PC-3 (cell line): ENCODE measurements at regions not wholly inside any gene's neighbourhood (a gene's known extent, or its start where the extent isn't known, plus 50 kb on each side); places are given as distances from the start of the nearest gene placed in this dataset.
A peak's percentile ranks its signal among the peaks of the same experiment; 100 is the strongest.

Source experiments
- ATAC-seq: fragments of 200-7000 bp; cut with Tn5 transposase; 2 replicates; pipeline ENCODE4 v1.9.1; 2020; ENCODE audit warnings: mild to moderate bottlenecking, moderate library complexity
- BruUV-seq: library from RNA; stranded (reverse); fragments of 400-500 nt; replicated peaks from 2 replicates; lab custom pipeline; 2021; lab: Mats Ljungman, UMichigan
- CTCF ChIA-PET: fragments of 300-600 bp; sonication (Branson Sonifier 250); formaldehyde crosslinking; loops from one replicate; lab custom pipeline; 2022; ENCODE audit warnings: antibody characterized with exemption; lab: Charles Lee
- POLR2A ChIA-PET: fragments of 300-600 bp; sonication (Branson Sonifier 250); formaldehyde crosslinking; loops from one replicate; lab custom pipeline; 2022; ENCODE audit warnings: antibody characterized with exemption; ENCODE audit not compliant: unreplicated experiment; lab: Charles Lee
- DNase-seq: peaks from one replicate; pipeline ENCODE4 v3.0.0-alpha.2; 2015
- H2AFZ ChIP-seq: fragments of 300-600 bp; sonication (generic); 2 replicates; pipeline ENCODE4 v1.6.0; 2016; ENCODE audit warnings: antibody characterized with exemption, low read length
- H3F3A ChIP-seq: fragments of 300-600 bp; sonication (generic); one replicate; pipeline ENCODE4 v1.6.0; 2017; ENCODE audit warnings: antibody characterized with exemption, low read length, control low read depth, mild to moderate bottlenecking; ENCODE audit not compliant: unreplicated experiment
- H3K27ac ChIP-seq: fragments of 300-600 bp; sonication (generic); 2 replicates; pipeline ENCODE4 v1.5.1; 2016; ENCODE audit warnings: mild to moderate bottlenecking, low read length
- H3K27me3 ChIP-seq: fragments of 300-600 bp; sonication (generic); 2 replicates; pipeline ENCODE4 v1.6.1; 2016; ENCODE audit warnings: low read length, mixed read lengths
- H3K36me3 ChIP-seq: fragments of 300-600 bp; sonication (generic); 2 replicates; pipeline ENCODE4 v1.6.1; 2016; ENCODE audit warnings: low read depth, mixed run types, low read length, mixed read lengths
- H3K4me1 ChIP-seq: fragments of 300-600 bp; sonication (generic); 2 replicates; pipeline ENCODE4 v1.5.1; 2016; ENCODE audit warnings: low read length; ENCODE audit not compliant: insufficient read depth
- H3K4me2 ChIP-seq: fragments of 300-600 bp; sonication (generic); 2 replicates; pipeline ENCODE4 v1.6.0; 2016; ENCODE audit warnings: low read length
- H3K4me3 ChIP-seq: fragments of 300-600 bp; sonication (generic); 2 replicates; pipeline ENCODE4 v1.5.1; 2016; ENCODE audit warnings: mild to moderate bottlenecking, low read length, mixed read lengths
- H3K79me2 ChIP-seq: fragments of 300-600 bp; sonication (generic); 2 replicates; pipeline ENCODE4 v1.6.1; 2017; ENCODE audit warnings: low read length, mixed read lengths
- H3K9ac ChIP-seq: fragments of 300-600 bp; sonication (generic); 2 replicates; pipeline ENCODE4 v1.6.0; 2016; ENCODE audit warnings: mild to moderate bottlenecking, low read length
- H3K9me2 ChIP-seq: fragments of 300-600 bp; sonication (generic); replicated peaks from 2 replicates; pipeline ENCODE4 v1.6.1; 2016; ENCODE audit warnings: mixed run types, low read length, mixed read lengths
- H3K9me3 ChIP-seq: fragments of 300-600 bp; sonication (generic); 2 replicates; pipeline ENCODE4 v1.6.1; 2016; ENCODE audit warnings: low read length, mixed read lengths
- H4K20me1 ChIP-seq: fragments of 300-600 bp; sonication (generic); 2 replicates; pipeline ENCODE4 v1.6.1; 2016; ENCODE audit warnings: low read length, mixed read lengths
- EZH2 ChIP-seq: fragments of 300-600 bp; sonication (generic); IDR thresholded peaks from one replicate; pipeline ENCODE4 v1.6.1; 2017; ENCODE audit warnings: antibody characterized with exemption, mild to moderate bottlenecking, low read length; ENCODE audit not compliant: unreplicated experiment
- EZH2phosphoT487 ChIP-seq: fragments of 300-600 bp; sonication (generic); IDR thresholded peaks from 2 replicates; pipeline ENCODE4 v1.6.1; 2018; ENCODE audit warnings: mild to moderate bottlenecking, antibody characterized with exemption, low read length, borderline replicate concordance
- intact Hi-C: fragments of 100-400 bp; cut with micrococcal nuclease; formaldehyde crosslinking; loops from 2 replicates; pipeline ENCODE4 v1.9.0; 2023
- TF ChIP-seq, protein P1 (sequence below): fragments of 300-600 bp; sonication (generic); conservative IDR thresholded peaks from 2 replicates; pipeline ENCODE4 v1.5.1; 2017; ENCODE audit warnings: antibody characterized with exemption, low read depth, mild to moderate bottlenecking, low read length

DNA sequence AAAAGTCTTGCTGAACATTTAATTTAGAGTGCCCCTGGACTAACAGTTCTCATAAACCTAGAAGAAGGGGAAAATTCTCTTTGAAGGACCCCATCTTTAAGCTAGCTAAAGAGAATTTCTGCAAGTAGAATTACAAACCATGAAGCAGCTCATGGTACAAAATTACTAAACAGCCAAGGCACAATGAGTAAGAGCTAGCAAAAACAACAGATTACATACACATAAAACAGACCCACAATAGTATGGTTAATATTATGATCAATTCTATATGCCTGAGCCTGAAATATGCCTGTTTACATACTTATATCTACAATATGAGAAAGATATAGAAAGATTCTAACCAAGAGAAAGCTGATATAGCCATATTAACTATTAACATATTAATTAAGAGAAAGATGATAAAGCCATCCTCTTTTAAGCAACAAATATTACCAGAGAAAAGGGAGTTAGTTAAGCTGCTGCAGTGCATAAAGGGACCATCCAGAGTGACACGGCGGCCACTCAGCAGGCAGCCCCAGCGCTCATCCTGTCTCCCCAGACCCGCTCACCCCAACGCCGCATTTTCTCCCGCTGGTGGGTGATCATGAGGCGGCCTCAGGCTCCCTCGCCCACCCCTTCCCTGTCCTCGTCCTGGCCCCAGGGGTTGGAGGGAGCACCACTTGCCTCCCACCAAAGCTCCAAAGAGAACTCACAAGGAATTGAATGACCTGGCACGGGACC lies 98.4 kb upstream of the CARMIL1 start:
- Histone ChIP-seq H3K27me3 (no peaks in the 10 kb centered on the region), H3K9ac (no peak overlapping the region), H3K4me1 (peaks cover 26% of the 10 kb centered on the region), H3K36me3 (no peaks in the 10 kb centered on the region), H3F3A (no peaks in the 10 kb centered on the region), H4K20me1 (no peaks in the 10 kb centered on the region), H3K9me2 (no peaks in the 10 kb centered on the region), H3K9me3 (no peaks in the 10 kb centered on the region), H3K4me3 (no peak overlapping the region), H3K79me2 (no peaks in the 10 kb centered on the region), H3K4me2 (no peak overlapping the region), H2AFZ (no peak overlapping the region), H3K27ac (no peak overlapping the region)
- TF ChIP-seq, protein P1, sequence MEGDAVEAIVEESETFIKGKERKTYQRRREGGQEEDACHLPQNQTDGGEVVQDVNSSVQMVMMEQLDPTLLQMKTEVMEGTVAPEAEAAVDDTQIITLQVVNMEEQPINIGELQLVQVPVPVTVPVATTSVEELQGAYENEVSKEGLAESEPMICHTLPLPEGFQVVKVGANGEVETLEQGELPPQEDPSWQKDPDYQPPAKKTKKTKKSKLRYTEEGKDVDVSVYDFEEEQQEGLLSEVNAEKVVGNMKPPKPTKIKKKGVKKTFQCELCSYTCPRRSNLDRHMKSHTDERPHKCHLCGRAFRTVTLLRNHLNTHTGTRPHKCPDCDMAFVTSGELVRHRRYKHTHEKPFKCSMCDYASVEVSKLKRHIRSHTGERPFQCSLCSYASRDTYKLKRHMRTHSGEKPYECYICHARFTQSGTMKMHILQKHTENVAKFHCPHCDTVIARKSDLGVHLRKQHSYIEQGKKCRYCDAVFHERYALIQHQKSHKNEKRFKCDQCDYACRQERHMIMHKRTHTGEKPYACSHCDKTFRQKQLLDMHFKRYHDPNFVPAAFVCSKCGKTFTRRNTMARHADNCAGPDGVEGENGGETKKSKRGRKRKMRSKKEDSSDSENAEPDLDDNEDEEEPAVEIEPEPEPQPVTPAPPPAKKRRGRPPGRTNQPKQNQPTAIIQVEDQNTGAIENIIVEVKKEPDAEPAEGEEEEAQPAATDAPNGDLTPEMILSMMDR: no peak
- TF ChIP-seq EZH2 (no peak), EZH2phosphoT487 (no peak)
- ChIA-PET POLR2A (no interaction called here), CTCF (no interaction called here)
- BruUV-seq: no TSS peak
- DNase-seq (no peak), ATAC-seq (no peak)
- intact Hi-C loops: no loop called here

DNA sequence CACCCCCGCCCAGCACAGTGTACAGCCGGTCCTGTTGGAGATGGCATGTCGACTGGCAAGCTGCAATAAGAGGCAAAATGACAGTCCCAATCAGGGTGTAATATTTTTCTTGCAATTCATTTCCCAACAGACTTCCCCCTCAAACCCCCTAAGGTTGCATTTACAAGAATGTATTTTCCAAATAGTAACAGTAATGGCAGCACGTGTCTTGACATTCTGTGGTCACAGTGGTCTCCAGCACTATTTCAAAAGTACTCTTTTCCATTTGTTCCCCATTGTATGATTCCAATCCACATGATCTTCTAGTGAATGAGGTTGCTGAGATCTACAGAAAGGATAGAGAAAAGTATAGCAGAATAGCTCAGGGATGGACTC lies 97.8 kb upstream of the CARMIL1 start:
- H3K27me3 ChIP-seq: no peaks in the 10 kb centered on the region
- H4K20me1 ChIP-seq: no peaks in the 10 kb centered on the region
- no peak overlapping the region for H3K4me3 ChIP-seq
- H3F3A ChIP-seq: no peaks in the 10 kb centered on the region
- no peaks in the 10 kb centered on the region for H3K79me2 ChIP-seq
- TF ChIP-seq EZH2: no peak
- TF ChIP-seq, protein P1: no peak
- no peak for TF ChIP-seq EZH2phosphoT487
- DNase-seq (no peak), ATAC-seq (no peak)
- CTCF ChIA-PET: no interaction called here
- no peaks in the 10 kb centered on the region for H3K9me2 ChIP-seq
- POLR2A ChIA-PET: no interaction called here
- no peak overlapping the region for H3K4me2 ChIP-seq
- H3K27ac ChIP-seq: no peak overlapping the region
- no peak overlapping the region for H3K9ac ChIP-seq
- no TSS peak for BruUV-seq
- H3K4me1 ChIP-seq: peaks cover 21% of the 10 kb centered on the region
- H2AFZ ChIP-seq: no peak overlapping the region
- intact Hi-C loops: no loop called here
- no peaks in the 10 kb centered on the region for H3K36me3 ChIP-seq
- H3K9me3 ChIP-seq: no peaks in the 10 kb centered on the region

DNA sequence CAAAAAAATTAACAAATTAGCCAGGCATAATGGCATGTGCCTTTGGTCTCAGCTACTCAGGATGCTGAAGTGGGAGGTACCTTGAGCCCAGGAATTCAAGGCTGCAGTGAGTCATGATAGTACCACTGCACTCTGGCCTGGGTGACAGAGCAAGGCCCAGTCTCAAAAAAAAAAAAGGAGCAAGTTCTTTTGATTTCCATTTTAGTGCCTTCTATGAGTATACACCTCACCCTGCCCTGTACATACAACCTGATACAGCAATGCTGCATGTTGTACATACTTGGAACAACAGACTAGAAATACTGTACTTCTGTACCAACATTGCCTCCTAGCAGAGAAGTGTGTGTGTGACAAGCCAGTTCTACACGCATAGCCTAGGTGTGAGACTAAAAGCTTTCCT lies 97.3 kb upstream of the CARMIL1 start:
- no peak overlapping the region for H2AFZ ChIP-seq
- ChIA-PET CTCF (interaction anchor here (0.7 to 0.9 kb wide), 2 partner anchors 35 to 81 kb away, joined by 3 read pairs; no protein-coding TSS in a partner anchor), POLR2A (no interaction called here)
- no peak overlapping the region for H3K4me3 ChIP-seq
- H3K36me3 ChIP-seq: no peaks in the 10 kb centered on the region
- no peak overlapping the region for H3K27ac ChIP-seq
- no peaks in the 10 kb centered on the region for H3F3A ChIP-seq
- H3K9me3 ChIP-seq: no peaks in the 10 kb centered on the region
- BruUV-seq: no TSS peak
- no peak for TF ChIP-seq EZH2
- TF ChIP-seq, protein P1: no peak; the same call in 1 of the 2 replicates
- no peak for TF ChIP-seq EZH2phosphoT487
- ATAC-seq: peak; percentile 63
- DNase-seq: peak; percentile 41
- intact Hi-C loops: no loop called here
- H3K27me3 ChIP-seq: no peaks in the 10 kb centered on the region
- no peak overlapping the region for H3K4me2 ChIP-seq
- no peaks in the 10 kb centered on the region for H4K20me1 ChIP-seq
- H3K4me1 ChIP-seq: peaks cover 19% of the 10 kb centered on the region
- no peaks in the 10 kb centered on the region for H3K79me2 ChIP-seq
- no peak overlapping the region for H3K9ac ChIP-seq
- no peaks in the 10 kb centered on the region for H3K9me2 ChIP-seq
